ENCODE measurements at regions not wholly inside any gene's neighbourhood (a gene's known extent, or its start where the extent isn't known, plus 50 kb on each side); places are given as distances from the start of the nearest gene placed in this dataset.

GRCh38 chr10:128950159-128950915 is 516.7 kb upstream of the MGMT start:
- Mint-ChIP-seq H3K4me1 (peaks cover under 1% of the 10 kb centered on the region), H3K9me3 (peaks cover 4% of the 10 kb centered on the region), H3K36me3 (ENCODE audit: low read depth) (no peaks in the 10 kb centered on the region), H3K27ac (ENCODE audit: unreplicated experiment) (no peak overlapping the region), H3K27me3 (ENCODE audit: low read depth) (no peaks in the 10 kb centered on the region), H3K4me3 (no peak overlapping the region)
- DNase-seq (ENCODE audit: low read depth, low spot score) = no peak
- TF ChIP-seq CTCF (conservative IDR thresholded peaks at IDR 0.05) = no peak

GRCh38 chr10:128950916-128951275 is 516.1 kb upstream of the MGMT start:
- H3K9me3 Mint-ChIP-seq = peaks cover 4% of the 10 kb centered on the region
- no peak for DNase-seq (ENCODE audit: low read depth, low spot score)
- no peaks in the 10 kb centered on the region for H3K27me3 Mint-ChIP-seq (ENCODE audit: low read depth)
- no peak overlapping the region for H3K27ac Mint-ChIP-seq (ENCODE audit: unreplicated experiment)
- H3K4me3 Mint-ChIP-seq = no peak overlapping the region
- H3K4me1 Mint-ChIP-seq = no peaks in the 10 kb centered on the region
- no peaks in the 10 kb centered on the region for H3K36me3 Mint-ChIP-seq (ENCODE audit: low read depth)
- no peak for TF ChIP-seq CTCF (conservative IDR thresholded peaks at IDR 0.05)

- Mint-ChIP-seq H3K4me3 (no peak overlapping the region), H3K9me3 (no peaks in the 10 kb centered on the region), H3K27ac (ENCODE audit: unreplicated experiment) (no peak overlapping the region), H3K36me3 (ENCODE audit: low read depth) (no peaks in the 10 kb centered on the region), H3K4me1 (no peaks in the 10 kb centered on the region), H3K27me3 (ENCODE audit: low read depth) (no peaks in the 10 kb centered on the region)
- DNase-seq (ENCODE audit: low read depth, low spot score) = no peak
- TF ChIP-seq CTCF (conservative IDR thresholded peaks at IDR 0.05) = no peak
Measured at GRCh38 chr10:128952856-128953255, 514.2 kb upstream of the MGMT start.

- Mint-ChIP-seq H3K36me3 (ENCODE audit: low read depth) (no peaks in the 10 kb centered on the region), H3K4me3 (no peak overlapping the region), H3K27ac (ENCODE audit: unreplicated experiment) (no peak overlapping the region), H3K9me3 (no peaks in the 10 kb centered on the region), H3K27me3 (ENCODE audit: low read depth) (no peaks in the 10 kb centered on the region), H3K4me1 (no peaks in the 10 kb centered on the region)
- no peak for TF ChIP-seq CTCF (conservative IDR thresholded peaks at IDR 0.05)
- DNase-seq (ENCODE audit: low read depth, low spot score) = no peak
Measured at GRCh38 chr10:128956149-128956548, 510.9 kb upstream of the MGMT start.

- H3K27ac Mint-ChIP-seq (ENCODE audit: unreplicated experiment) = no peak overlapping the region
- H3K4me3 Mint-ChIP-seq = no peak overlapping the region
- DNase-seq (ENCODE audit: low read depth, low spot score) = no peak
- no peaks in the 10 kb centered on the region for H3K27me3 Mint-ChIP-seq (ENCODE audit: low read depth)
- H3K9me3 Mint-ChIP-seq = no peaks in the 10 kb centered on the region
- no peaks in the 10 kb centered on the region for H3K36me3 Mint-ChIP-seq (ENCODE audit: low read depth)
- no peak for TF ChIP-seq CTCF (conservative IDR thresholded peaks at IDR 0.05)
- H3K4me1 Mint-ChIP-seq = no peaks in the 10 kb centered on the region
Measured at GRCh38 chr10:128957221-128957620, 509.8 kb upstream of the MGMT start.

Measured in neural crest cell (in vitro differentiated cells).